T-helper 22 cell (primary cell): ENCODE measurements at regions not wholly inside any gene's neighbourhood (a gene's known extent, or its start where the extent isn't known, plus 50 kb on each side); places are given as distances from the start of the nearest gene placed in this dataset.
"Not testable (repeated sequence)": the region's sequence is repeated elsewhere in the genome, so short reads cannot be mapped to it uniquely, and the experiment has no call there.

ENCODE experiments used
- DNase-seq: peaks from one replicate; pipeline ENCODE4 v3.0.0-alpha.2; 2020; ENCODE audit warnings: low read depth

GRCh38 chr6:14217728-14218518, 100.4 kb downstream of the CD83 start:
- no peak for DNase-seq

GRCh38 chr6:14218519-14218800, 100.9 kb downstream of the CD83 start:
- no peak for DNase-seq

- DNase-seq, result no peak
Measured at GRCh38 chr6:14221564-14222279, 104.2 kb downstream of the CD83 start.

- DNase-seq, result no peak
Measured at GRCh38 chr6:14222956-14223355, 105.4 kb downstream of the CD83 start.

GRCh38 chr6:14224359-14225103, 107.0 kb downstream of the CD83 start:
- no peak for DNase-seq

GRCh38 chr6:14226051-14226660, 108.6 kb downstream of the CD83 start:
- no peak for DNase-seq

GRCh38 chr6:14228571-14228970, 111.0 kb downstream of the CD83 start:
- no peak for DNase-seq

- no peak for DNase-seq
Measured at GRCh38 chr6:14231071-14231483, 113.5 kb downstream of the CD83 start.

GRCh38 chr6:14231501-14232280, 114.1 kb downstream of the CD83 start:
- no peak for DNase-seq

- no peak for DNase-seq
Measured at GRCh38 chr6:14232889-14233288, 115.3 kb downstream of the CD83 start.

GRCh38 chr6:14235653-14236356, 118.2 kb downstream of the CD83 start:
- DNase-seq, result no peak

GRCh38 chr6:14239097-14239496, 121.5 kb downstream of the CD83 start:
- no peak for DNase-seq

GRCh38 chr6:14240411-14241166, 123.0 kb downstream of the CD83 start:
- DNase-seq, result no peak

GRCh38 chr6:14241255-14242070, 123.9 kb downstream of the CD83 start:
- DNase-seq, result no peak

- not testable (repeated sequence) for DNase-seq
Measured at GRCh38 chr6:14242912-14243311, 125.3 kb downstream of the CD83 start.

GRCh38 chr6:14243597-14243996, 126.0 kb downstream of the CD83 start:
- no peak for DNase-seq

- DNase-seq, result no peak
Measured at GRCh38 chr6:14246876-14247275, 129.3 kb downstream of the CD83 start.

- no peak for DNase-seq
Measured at GRCh38 chr6:14250573-14250972, 133.0 kb downstream of the CD83 start.

- DNase-seq, result no peak
Measured at GRCh38 chr6:14252271-14252850, 134.8 kb downstream of the CD83 start.
